ENCODE measurements at regions not wholly inside any gene's neighbourhood (a gene's known extent, or its start where the extent isn't known, plus 50 kb on each side); places are given as distances from the start of the nearest gene placed in this dataset.

DNA sequence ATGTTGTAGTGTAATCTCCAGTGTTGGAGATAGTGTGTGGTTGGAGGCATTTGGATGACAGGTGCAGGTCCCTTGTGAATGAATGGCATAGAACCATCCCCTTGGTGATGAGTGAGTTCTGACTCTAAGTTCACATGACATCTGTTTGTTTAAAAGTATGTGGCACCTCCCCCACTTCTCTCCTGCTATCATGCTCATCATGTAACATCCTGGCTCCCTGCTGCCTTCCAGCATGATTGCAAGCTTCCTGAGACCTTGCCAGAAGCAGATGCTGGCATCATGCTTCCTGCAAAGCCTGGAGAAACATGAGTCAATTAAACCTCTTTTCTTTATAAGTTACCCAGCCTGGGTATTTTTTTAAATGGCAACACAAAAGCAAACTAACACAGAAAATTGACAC lies 499.0 kb upstream of the SEMA3D start:
- no peak overlapping the region for H2BK5ac ChIP-seq (ENCODE audit: low read depth, low read length)
- no peak overlapping the region for H3K4me2 ChIP-seq (ENCODE audit: insufficient read depth in 1 of 2, low read depth in 2 of 2, low read length in 2 of 2)
- no peak overlapping the region for H3K4ac ChIP-seq (replicated peaks; ENCODE audit: insufficient read length, low read depth, low read length)
- peaks cover 0 to 6% (median 0%) of the 10 kb centered on the region in 4 experiments; a peak in 2 of 8 replicates for H3K36me3 ChIP-seq (ENCODE audit: control insufficient read depth in 2 of 4, insufficient read depth in 4 of 4, low read length in 3 of 4)
- no peaks in the 10 kb centered on the region for H3K79me1 ChIP-seq (ENCODE audit: low read depth, low read length)
- H4K20me1 ChIP-seq (replicated peaks in 1 of 2; ENCODE audit: control insufficient read depth in 1 of 2, insufficient read depth in 2 of 2, low read length in 2 of 2): no peaks in the 10 kb centered on the region
- no peak overlapping the region for H4K5ac ChIP-seq (ENCODE audit: insufficient read length, low read depth, low read length)
- no peak overlapping the region for H3K4me3 ChIP-seq (ENCODE audit: extremely low read depth in 1 of 4, insufficient read depth in 2 of 4, low read depth in 3 of 4, low read length in 4 of 4)
- no peaks in the 10 kb centered on the region for H3K27me3 ChIP-seq (replicated peaks in 1 of 4; ENCODE audit: control insufficient read depth in 3 of 4, extremely low read depth in 1 of 4, insufficient read depth in 3 of 4, low read length in 3 of 4)
- H4K91ac ChIP-seq (replicated peaks; ENCODE audit: insufficient read length, low read length): no peak overlapping the region
- no peak overlapping the region for H3K23ac ChIP-seq (ENCODE audit: insufficient read length)
- no peak for DNase-seq (ENCODE audit: low read depth in 1 of 2, low spot score in 2 of 2)
- H3K9ac ChIP-seq (replicated peaks in 1 of 4; ENCODE audit: extremely low read depth in 1 of 4, low read depth in 3 of 4, low read length in 3 of 4): no peak overlapping the region
- CTCF ChIA-PET (ENCODE audit: partially characterized antibody): no interaction called here
- H3K27ac ChIP-seq (ENCODE audit: low read depth, low read length): no peak overlapping the region
- no peak overlapping the region for H3K18ac ChIP-seq (ENCODE audit: extremely low read depth, low read length)
- H2BK15ac ChIP-seq (ENCODE audit: low read length): no peak overlapping the region
- no peak for FAIRE-seq
- no peak overlapping the region for H2BK120ac ChIP-seq (replicated peaks; ENCODE audit: low read depth, low read length)
- no peak for TF ChIP-seq POLR2A (IDR thresholded peaks at IDR 0.05; ENCODE audit: control extremely low read depth in 1 of 2, low read depth in 2 of 2, low read length in 2 of 2)
- TF ChIP-seq TAF1 (IDR thresholded peaks at IDR 0.05; ENCODE audit: low read depth, low read length): no peak
- TF ChIP-seq PHF8 (conservative IDR thresholded peaks at IDR 0.05; ENCODE audit: low read depth, low read length): no peak
- no peak for TF ChIP-seq JUND (IDR thresholded peaks at IDR 0.05; ENCODE audit: low read length)
- TF ChIP-seq ZNF274 (IDR thresholded peaks at IDR 0.05; ENCODE audit: borderline replicate concordance, extremely low read depth, low read length): no peak
- TF ChIP-seq KDM5A (IDR thresholded peaks at IDR 0.05; ENCODE audit: low read length): no peak
- TF ChIP-seq CEBPB (IDR thresholded peaks at IDR 0.05; ENCODE audit: low read depth, low read length): no peak
- TF ChIP-seq SAP30 (IDR thresholded peaks at IDR 0.05; ENCODE audit: insufficient read depth, insufficient replicate concordance, low read length): no peak
- no peak for TF ChIP-seq SIX5 (IDR thresholded peaks at IDR 0.05; ENCODE audit: low read depth, low read length)
- TF ChIP-seq GABPA (IDR thresholded peaks at IDR 0.05; ENCODE audit: borderline replicate concordance, insufficient read depth, low read length): no peak
- TF ChIP-seq RBBP5 (IDR thresholded peaks at IDR 0.05; ENCODE audit: borderline replicate concordance, low read depth, low read length): no peak
- no peak for TF ChIP-seq SP2 (IDR thresholded peaks at IDR 0.05; ENCODE audit: low read length)
- TF ChIP-seq ATF2 (IDR thresholded peaks at IDR 0.05; ENCODE audit: low read length): no peak
- no peak for TF ChIP-seq SP1 (IDR thresholded peaks at IDR 0.05; ENCODE audit: low read depth, low read length)
- H2BK20ac ChIP-seq (ENCODE audit: low read length): no peak overlapping the region
- no peak overlapping the region for H3K56ac ChIP-seq (replicated peaks; ENCODE audit: insufficient read length, low read depth, low read length)
- H2AK5ac ChIP-seq (ENCODE audit: low read depth, low read length): no peak overlapping the region
- H3K14ac ChIP-seq (ENCODE audit: insufficient read length): no peak overlapping the region
- H3K79me2 ChIP-seq (ENCODE audit: control insufficient read depth in 1 of 2, insufficient read depth in 2 of 2, low read length in 2 of 2): no peaks in the 10 kb centered on the region
- peaks cover 22 to 24% of the 10 kb centered on the region in 2 experiments for H3K9me3 ChIP-seq (ENCODE audit: insufficient read depth in 2 of 2, low read depth in 1 of 2, low read length in 1 of 2)
- POLR2A ChIA-PET (ENCODE audit: partially characterized antibody): no interaction called here
- no peak overlapping the region for H2AFZ ChIP-seq (ENCODE audit: low read length)
- no peak overlapping the region for H2BK12ac ChIP-seq (ENCODE audit: low read depth, low read length)
- H4K8ac ChIP-seq (ENCODE audit: extremely low read depth, insufficient read depth, low read length): no peak overlapping the region
- H3K23me2 ChIP-seq (ENCODE audit: low read depth, low read length): no peaks in the 10 kb centered on the region
- H3K4me1 ChIP-seq (replicated peaks in 1 of 4; ENCODE audit: control insufficient read depth in 3 of 4, insufficient read depth in 4 of 4, low read length in 3 of 4): no peaks in the 10 kb centered on the region; a peak in 1 of 7 replicates

All from H1 (cell line).